Psoas muscle (tissue), 7 donors: ENCODE measurements at regions not wholly inside any gene's neighbourhood (a gene's known extent, or its start where the extent isn't known, plus 50 kb on each side); places are given as distances from the start of the nearest gene placed in this dataset.

Experiments used
- ATAC-seq, 4 donors: fragments of 200-7000 bp; cut with Tn5 transposase; one replicate each; pipeline ENCODE4 v1.9.1; 2020; ENCODE audit warnings: moderate library complexity in 3 of 4, mild to moderate bottlenecking in 2 of 4
- DNase-seq, 2 donors: peaks; one replicate each; pipeline ENCODE4 v3.0.0-alpha.2; 2020
- H3K27ac ChIP-seq: fragments of 200-600 bp; one replicate; pipeline ENCODE4 v1.8.0; 2022
- H3K27me3 ChIP-seq, 3 donors: fragments of 200-600 bp in 1 of 3; one replicate each; pipeline versions ENCODE4 v1.6.1 to v1.8.0; 2013 to 2022; ENCODE audit warnings: low read length in 2 of 3, mild to moderate bottlenecking in 2 of 3, moderate library complexity in 1 of 3; ENCODE audit not compliant: insufficient read depth in 3 of 3
- H3K36me3 ChIP-seq, 2 donors: fragments of 200-600 bp in 1 of 2; one replicate each; pipeline versions ENCODE4 v1.6.1 to v1.8.0; 2013 to 2022; ENCODE audit warnings: low read depth in 1 of 2, mild to moderate bottlenecking in 1 of 2, moderate library complexity in 1 of 2; ENCODE audit not compliant: insufficient read depth in 1 of 2
- H3K4me1 ChIP-seq: fragments of 200-600 bp; one replicate; pipeline ENCODE4 v1.8.0; 2022
- H3K4me3 ChIP-seq: fragments of 200-600 bp; one replicate; pipeline ENCODE4 v1.8.0; 2022; ENCODE audit warnings: mild to moderate bottlenecking
- H3K9me3 ChIP-seq: fragments of 200-600 bp; one replicate; pipeline ENCODE4 v1.8.0; 2022
- CTCF ChIP-seq: fragments of 200-600 bp; IDR thresholded peaks from one replicate; pipeline ENCODE4 v1.8.0; 2022; ENCODE audit warnings: antibody characterized with exemption
- WGBS, 3 donors: extraction: QIAGEN DNeasy Blood & Tissue Kit; methylation state at CpG; one replicate each; pipeline versions ENCODE4 v1.1.6 to v1.1.7; 2013; 5-methylcytosine and 5-hydroxymethylcytosine counted together
- intact Hi-C, 2 donors: fragments of 100-400 bp; cut with DNase I; formaldehyde crosslinking; loops; one replicate each; pipeline versions ENCODE4 v1.11.0 to v1.14.2; 2022
- donor health status: healthy with polysubstance abuse.
- donor health status: DM: no; HTN: no; CAD: no; lungs with moderate emphysema.
- donor health status: Bipolar disorder and iron deficiency.
- donor health status: healthy.
- donor health status: DM: yes; HTN: yes; CAD: no.
- donor health status: DM: no; HTN: no; CAD: no.
- donor health status: DM: yes; HTN: yes; CAD: no.

GRCh38 chr1:80767711-80768110 is 1033.0 kb upstream of the ADGRL2 start:
- Histone ChIP-seq H3K27ac (no peak overlapping the region), H3K4me3 (no peak overlapping the region), H3K9me3 (no peaks in the 10 kb centered on the region), H3K36me3 (no peaks in the 10 kb centered on the region), H3K4me1 (no peaks in the 10 kb centered on the region), H3K27me3 (no peaks in the 10 kb centered on the region)
- intact Hi-C loops = no loop called here
- ATAC-seq (no peak), DNase-seq (no peak)
- 82 to 88% (median 85%) methylated on average over 2 of the region's 2 CpGs for WGBS, 3 donors
- TF ChIP-seq CTCF = no peak

- 88 to 100% (median 96%) methylated on average over 1 of the region's 1 CpG for WGBS, 3 donors
- no peak for DNase-seq
- no peaks in the 10 kb centered on the region for H3K36me3 ChIP-seq
- H3K4me1 ChIP-seq = no peaks in the 10 kb centered on the region
- H3K27ac ChIP-seq = no peak overlapping the region
- no peak for ATAC-seq
- TF ChIP-seq CTCF = no peak
- intact Hi-C loops = no loop called here
- no peaks in the 10 kb centered on the region for H3K27me3 ChIP-seq
- H3K4me3 ChIP-seq = no peak overlapping the region
- H3K9me3 ChIP-seq = no peaks in the 10 kb centered on the region
These were observed 1041.4 kb upstream of the ADGRL2 start for GRCh38 chr1:80759354-80759753.

- 82 to 91% (median 86%) methylated on average over 2 of the region's 2 CpGs for WGBS, 3 donors
- Histone ChIP-seq H3K9me3 (no peaks in the 10 kb centered on the region), H3K27me3 (no peaks in the 10 kb centered on the region), H3K27ac (no peak overlapping the region), H3K4me3 (no peak overlapping the region), H3K4me1 (no peaks in the 10 kb centered on the region), H3K36me3 (no peaks in the 10 kb centered on the region)
- no peak for TF ChIP-seq CTCF
- ATAC-seq (no peak), DNase-seq (no peak)
- intact Hi-C loops = no loop called here
These were observed 1044.8 kb upstream of the ADGRL2 start for GRCh38 chr1:80755944-80756343.

- no peaks in the 10 kb centered on the region for H3K27me3 ChIP-seq
- intact Hi-C loops = no loop called here
- DNase-seq = no peak
- H3K27ac ChIP-seq = no peak overlapping the region
- 86 to 90% (median 87%) methylated on average over 2 of the region's 2 CpGs for WGBS, 3 donors
- ATAC-seq = no peak
- H3K4me3 ChIP-seq = no peak overlapping the region
- no peaks in the 10 kb centered on the region for H3K4me1 ChIP-seq
- no peak for TF ChIP-seq CTCF
- H3K36me3 ChIP-seq = no peaks in the 10 kb centered on the region
- no peaks in the 10 kb centered on the region for H3K9me3 ChIP-seq
These were observed 1049.5 kb upstream of the ADGRL2 start for GRCh38 chr1:80751204-80751603.

- H3K36me3 ChIP-seq = no peaks in the 10 kb centered on the region
- 83 to 90% (median 83%) methylated on average over 3 of the region's 3 CpGs for WGBS, 3 donors
- intact Hi-C loops = no loop called here
- no peak for TF ChIP-seq CTCF
- H3K4me3 ChIP-seq = no peak overlapping the region
- no peaks in the 10 kb centered on the region for H3K4me1 ChIP-seq
- no peak overlapping the region for H3K27ac ChIP-seq
- H3K27me3 ChIP-seq = no peaks in the 10 kb centered on the region
- H3K9me3 ChIP-seq = no peaks in the 10 kb centered on the region
- no peak for DNase-seq
- ATAC-seq = no peak
These were observed 1069.4 kb upstream of the ADGRL2 start for GRCh38 chr1:80731241-80731894.
